Neural cell (in vitro differentiated cells): ENCODE measurements at regions not wholly inside any gene's neighbourhood (a gene's known extent, or its start where the extent isn't known, plus 50 kb on each side); places are given as distances from the start of the nearest gene placed in this dataset.

ENCODE experiments used
- H2AFZ ChIP-seq: fragments of 200-600, 300-800 bp; sonication (generic), shearing (Covaris generic); 2 replicates; pipeline ENCODE4 v1.6.0; 2014; ENCODE audit warnings: low read depth, mild to moderate bottlenecking, antibody characterized with exemption, low read length, moderate library complexity
- H3F3A ChIP-seq: fragments of 200-600 bp; shearing (Covaris generic); 2 replicates; pipeline ENCODE4 v1.6.1; 2016; ENCODE audit warnings: mild to moderate bottlenecking, moderate library complexity, mixed read lengths, antibody characterized with exemption, low read length; ENCODE audit not compliant: insufficient read depth, poor library complexity, severe bottlenecking
- H3K27ac ChIP-seq: fragments of 200-600, 300-800 bp; sonication (generic), shearing (Covaris generic); 2 replicates; pipeline ENCODE4 v1.5.1; 2014; ENCODE audit warnings: mild to moderate bottlenecking, low read length, moderate library complexity
- H3K27me3 ChIP-seq: fragments of 300-800, 200-600 bp; sonication (generic), shearing (Covaris generic); 2 replicates; pipeline ENCODE4 v1.6.0; 2014; ENCODE audit warnings: mild to moderate bottlenecking, low read depth, low read length, moderate library complexity; ENCODE audit not compliant: insufficient read depth
- H3K36me3 ChIP-seq: fragments of 300-800, 200-600 bp; sonication (generic), shearing (Covaris generic); 2 replicates; pipeline ENCODE4 v1.5.1; 2014; ENCODE audit warnings: mild to moderate bottlenecking, antibody characterized with exemption, low read length, moderate library complexity; ENCODE audit not compliant: insufficient read depth
- H3K4me2 ChIP-seq: fragments of 300-800, 200-600 bp; sonication (generic), shearing (Covaris generic); 2 replicates; pipeline ENCODE4 v1.6.0; 2014; ENCODE audit warnings: mild to moderate bottlenecking, low read length
- H3K4me3 ChIP-seq: fragments of 300-800, 200-600 bp; sonication (generic), shearing (Covaris generic); 2 replicates; pipeline ENCODE4 v1.5.1; 2014; ENCODE audit warnings: mild to moderate bottlenecking, low read length, moderate library complexity
- H3K79me2 ChIP-seq: fragments of 200-600 bp; shearing (Covaris generic); replicated peaks from 2 replicates; pipeline ENCODE4 v1.6.0; 2014; ENCODE audit warnings: mild to moderate bottlenecking, low read length, moderate library complexity; ENCODE audit not compliant: insufficient read depth
- H3K9ac ChIP-seq: fragments of 300-800, 200-600 bp; sonication (generic), shearing (Covaris generic); 2 replicates; pipeline ENCODE4 v1.6.1; 2016; ENCODE audit warnings: mild to moderate bottlenecking, low read length, mixed read lengths
- H3K9me2 ChIP-seq: fragments of 200-600 bp; shearing (Covaris generic); 2 replicates; pipeline ENCODE4 v1.6.1; 2016; ENCODE audit warnings: mild to moderate bottlenecking, low read length, mixed read lengths; ENCODE audit not compliant: insufficient read depth
- H3K9me3 ChIP-seq: fragments of 200-600, 300-800 bp; sonication (generic), shearing (Covaris generic); 2 replicates; pipeline ENCODE4 v1.6.1; 2016; ENCODE audit warnings: mild to moderate bottlenecking, mixed run types, low read length, moderate library complexity, mixed read lengths
- H4K20me1 ChIP-seq: fragments of 200-600 bp; shearing (Covaris generic); 2 replicates; pipeline ENCODE4 v1.6.1; 2016; ENCODE audit warnings: mild to moderate bottlenecking, mixed run types; ENCODE audit not compliant: insufficient read depth
- EP300 ChIP-seq: fragments of 450-650 bp; conservative IDR thresholded peaks from 2 replicates; pipeline ENCODE4 v1.6.1; 2014; ENCODE audit warnings: antibody characterized with exemption, mild to moderate bottlenecking, moderate library complexity; ENCODE audit not compliant: poor library complexity, severe bottlenecking
- EZH2 ChIP-seq: fragments of 200-600, 300-800 bp; shearing (Covaris generic), sonication (generic); IDR thresholded peaks from 2 replicates; pipeline ENCODE4 v1.6.1; 2014; ENCODE audit warnings: antibody characterized with exemption, low read length, borderline replicate concordance, mild to moderate bottlenecking; ENCODE audit not compliant: insufficient read depth, poor library complexity, severe bottlenecking
- MXI1 ChIP-seq: fragments of 450-650 bp; conservative IDR thresholded peaks from 2 replicates; pipeline ENCODE4 v1.6.1; 2014; ENCODE audit warnings: antibody characterized with exemption, mild to moderate bottlenecking; ENCODE audit not compliant: poor library complexity, severe bottlenecking
- POLR2AphosphoS5 ChIP-seq: IDR thresholded peaks from 2 replicates; pipeline ENCODE4 v1.6.1; 2012
- RAD21 ChIP-seq: fragments of 450-650 bp; conservative IDR thresholded peaks from 2 replicates; pipeline ENCODE4 v1.6.1; 2014; ENCODE audit warnings: antibody characterized with exemption, mild to moderate bottlenecking, moderate library complexity
- SMC3 ChIP-seq: fragments of 450-650 bp; conservative IDR thresholded peaks from 2 replicates; pipeline ENCODE4 v1.6.1; 2014; ENCODE audit warnings: antibody characterized with exemption, mild to moderate bottlenecking, moderate library complexity; ENCODE audit not compliant: poor library complexity
- TAF1 ChIP-seq: IDR thresholded peaks from 2 replicates; pipeline ENCODE4 v1.6.1; 2012; ENCODE audit warnings: low read depth
- TF ChIP-seq, protein P1 (sequence below): fragments of 450-650 bp; IDR thresholded peaks from 2 replicates; pipeline ENCODE4 v1.5.1; 2014; ENCODE audit warnings: antibody characterized with exemption, mild to moderate bottlenecking, moderate library complexity; ENCODE audit not compliant: poor library complexity, severe bottlenecking
- TF ChIP-seq, protein P2 (sequence below): IDR thresholded peaks from 2 replicates; pipeline ENCODE4 v1.6.1; 2012; ENCODE audit warnings: borderline replicate concordance

DNA sequence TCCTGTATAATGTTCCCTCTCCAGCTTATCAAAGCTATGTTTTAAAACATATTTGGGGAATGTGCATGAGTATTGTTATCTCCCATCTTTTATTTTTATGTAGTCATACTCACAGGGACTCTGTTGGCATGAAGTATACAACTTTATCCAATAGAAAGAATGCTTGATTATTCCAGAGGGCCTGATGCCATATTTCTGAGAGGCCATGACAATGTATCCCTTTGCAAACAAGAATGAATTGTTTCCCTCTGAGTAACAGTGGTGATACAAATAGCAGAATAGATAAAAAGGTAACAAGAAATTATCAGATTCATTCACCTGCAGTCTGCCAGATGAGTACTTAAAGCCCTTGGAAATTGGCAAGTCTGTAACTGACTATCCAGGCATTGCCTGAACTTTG lies 125.9 kb downstream of the PLK2 start:
- Histone ChIP-seq H3K9me3 (no peaks in the 10 kb centered on the region), H3K27me3 (no peaks in the 10 kb centered on the region)
- TF ChIP-seq MXI1 (no peak), TAF1 (no peak), EZH2 (no peak), POLR2AphosphoS5 (no peak), EP300 (no peak), SMC3 (no peak), RAD21 (no peak)
- TF ChIP-seq, protein P1, sequence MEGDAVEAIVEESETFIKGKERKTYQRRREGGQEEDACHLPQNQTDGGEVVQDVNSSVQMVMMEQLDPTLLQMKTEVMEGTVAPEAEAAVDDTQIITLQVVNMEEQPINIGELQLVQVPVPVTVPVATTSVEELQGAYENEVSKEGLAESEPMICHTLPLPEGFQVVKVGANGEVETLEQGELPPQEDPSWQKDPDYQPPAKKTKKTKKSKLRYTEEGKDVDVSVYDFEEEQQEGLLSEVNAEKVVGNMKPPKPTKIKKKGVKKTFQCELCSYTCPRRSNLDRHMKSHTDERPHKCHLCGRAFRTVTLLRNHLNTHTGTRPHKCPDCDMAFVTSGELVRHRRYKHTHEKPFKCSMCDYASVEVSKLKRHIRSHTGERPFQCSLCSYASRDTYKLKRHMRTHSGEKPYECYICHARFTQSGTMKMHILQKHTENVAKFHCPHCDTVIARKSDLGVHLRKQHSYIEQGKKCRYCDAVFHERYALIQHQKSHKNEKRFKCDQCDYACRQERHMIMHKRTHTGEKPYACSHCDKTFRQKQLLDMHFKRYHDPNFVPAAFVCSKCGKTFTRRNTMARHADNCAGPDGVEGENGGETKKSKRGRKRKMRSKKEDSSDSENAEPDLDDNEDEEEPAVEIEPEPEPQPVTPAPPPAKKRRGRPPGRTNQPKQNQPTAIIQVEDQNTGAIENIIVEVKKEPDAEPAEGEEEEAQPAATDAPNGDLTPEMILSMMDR, result no peak
- TF ChIP-seq, protein P2, sequence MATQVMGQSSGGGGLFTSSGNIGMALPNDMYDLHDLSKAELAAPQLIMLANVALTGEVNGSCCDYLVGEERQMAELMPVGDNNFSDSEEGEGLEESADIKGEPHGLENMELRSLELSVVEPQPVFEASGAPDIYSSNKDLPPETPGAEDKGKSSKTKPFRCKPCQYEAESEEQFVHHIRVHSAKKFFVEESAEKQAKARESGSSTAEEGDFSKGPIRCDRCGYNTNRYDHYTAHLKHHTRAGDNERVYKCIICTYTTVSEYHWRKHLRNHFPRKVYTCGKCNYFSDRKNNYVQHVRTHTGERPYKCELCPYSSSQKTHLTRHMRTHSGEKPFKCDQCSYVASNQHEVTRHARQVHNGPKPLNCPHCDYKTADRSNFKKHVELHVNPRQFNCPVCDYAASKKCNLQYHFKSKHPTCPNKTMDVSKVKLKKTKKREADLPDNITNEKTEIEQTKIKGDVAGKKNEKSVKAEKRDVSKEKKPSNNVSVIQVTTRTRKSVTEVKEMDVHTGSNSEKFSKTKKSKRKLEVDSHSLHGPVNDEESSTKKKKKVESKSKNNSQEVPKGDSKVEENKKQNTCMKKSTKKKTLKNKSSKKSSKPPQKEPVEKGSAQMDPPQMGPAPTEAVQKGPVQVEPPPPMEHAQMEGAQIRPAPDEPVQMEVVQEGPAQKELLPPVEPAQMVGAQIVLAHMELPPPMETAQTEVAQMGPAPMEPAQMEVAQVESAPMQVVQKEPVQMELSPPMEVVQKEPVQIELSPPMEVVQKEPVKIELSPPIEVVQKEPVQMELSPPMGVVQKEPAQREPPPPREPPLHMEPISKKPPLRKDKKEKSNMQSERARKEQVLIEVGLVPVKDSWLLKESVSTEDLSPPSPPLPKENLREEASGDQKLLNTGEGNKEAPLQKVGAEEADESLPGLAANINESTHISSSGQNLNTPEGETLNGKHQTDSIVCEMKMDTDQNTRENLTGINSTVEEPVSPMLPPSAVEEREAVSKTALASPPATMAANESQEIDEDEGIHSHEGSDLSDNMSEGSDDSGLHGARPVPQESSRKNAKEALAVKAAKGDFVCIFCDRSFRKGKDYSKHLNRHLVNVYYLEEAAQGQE, result no peak

DNA sequence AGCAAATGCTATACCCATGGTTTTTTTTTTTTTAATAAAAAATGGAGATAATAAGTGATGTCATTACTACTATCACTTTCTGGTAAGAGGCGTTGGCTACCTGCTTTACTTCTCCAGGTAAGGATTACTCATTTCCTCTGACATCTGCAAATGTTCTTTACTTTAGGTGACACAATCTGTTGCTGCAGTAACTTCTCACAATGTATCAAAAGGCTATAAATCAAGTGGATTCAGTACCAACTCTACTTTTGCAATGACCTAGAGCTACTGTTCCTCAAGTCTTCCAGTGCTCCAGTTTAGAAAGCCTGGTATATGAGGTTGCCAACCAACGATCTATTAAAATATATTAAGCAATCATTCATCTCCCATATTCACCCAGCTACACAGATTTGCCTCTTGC lies 129.1 kb downstream of the PLK2 start:
- H3F3A ChIP-seq, result no peaks in the 10 kb centered on the region
- H2AFZ ChIP-seq, result no peak overlapping the region
- H3K27me3 ChIP-seq, result no peaks in the 10 kb centered on the region
- H3K4me3 ChIP-seq, result no peak overlapping the region
- no peaks in the 10 kb centered on the region for H3K9me3 ChIP-seq
- no peaks in the 10 kb centered on the region for H3K36me3 ChIP-seq
- no peaks in the 10 kb centered on the region for H3K79me2 ChIP-seq
- no peak overlapping the region for H3K27ac ChIP-seq
- no peaks in the 10 kb centered on the region for H4K20me1 ChIP-seq
- H3K4me2 ChIP-seq, result no peak overlapping the region
- no peak overlapping the region for H3K9ac ChIP-seq
- H3K9me2 ChIP-seq, result no peaks in the 10 kb centered on the region
- TF ChIP-seq TAF1 (no peak), POLR2AphosphoS5 (no peak), RAD21 (no peak), MXI1 (no peak), EZH2 (no peak), SMC3 (no peak), EP300 (no peak)
- TF ChIP-seq, protein P2, result no peak
- TF ChIP-seq, protein P1, result no peak

More for the DNA sequence above, 125.9 kb downstream of the PLK2 start:
- no peaks in the 10 kb centered on the region for H3K36me3 ChIP-seq
- H3K27ac ChIP-seq, result no peak overlapping the region
- H3K9me2 ChIP-seq, result no peaks in the 10 kb centered on the region
- no peaks in the 10 kb centered on the region for H3F3A ChIP-seq
- H3K4me2 ChIP-seq, result no peak overlapping the region
- no peak overlapping the region for H3K4me3 ChIP-seq
- no peaks in the 10 kb centered on the region for H3K79me2 ChIP-seq
- no peaks in the 10 kb centered on the region for H4K20me1 ChIP-seq
- no peak overlapping the region for H3K9ac ChIP-seq
- H2AFZ ChIP-seq, result no peak overlapping the region
